Endothelial cell of umbilical vein (primary cell): ENCODE measurements at regions not wholly inside any gene's neighbourhood (a gene's known extent, or its start where the extent isn't known, plus 50 kb on each side); places are given as distances from the start of the nearest gene placed in this dataset.

Experiments used
- CTCF ChIP-seq, 2 donors: IDR thresholded peaks; 1 replicate in 1 of 2; 2 replicates in 1 of 2; pipeline ENCODE4 v1.5.1; 2011; ENCODE audit warnings: low read length in 2 of 2, mild to moderate bottlenecking in 2 of 2, moderate library complexity in 2 of 2, control low read depth in 1 of 2, inconsistent platforms in 1 of 2, low read depth in 1 of 2; ENCODE audit not compliant: insufficient read depth in 1 of 2; ENCODE audit errors: extremely low read depth in 1 of 2
- EZH2 ChIP-seq: IDR thresholded peaks from 2 replicates; pipeline ENCODE4 v1.6.1; 2012; ENCODE audit warnings: borderline replicate concordance, low read depth, mild to moderate bottlenecking, moderate library complexity, low read length, inconsistent platforms; ENCODE audit not compliant: severe bottlenecking
- MYC ChIP-seq: IDR thresholded peaks from one replicate; pipeline ENCODE4 v1.6.1; 2011; ENCODE audit warnings: mild to moderate bottlenecking, low read depth, low read length
- POLR2A ChIP-seq: IDR thresholded peaks from 2 replicates; pipeline ENCODE4 v1.6.1; 2012; ENCODE audit warnings: low read depth, mild to moderate bottlenecking, control low read depth, low read length
- POLR2AphosphoS5 ChIP-seq: IDR thresholded peaks from 2 replicates; pipeline ENCODE4 v1.6.1; 2012; ENCODE audit warnings: low read depth, mild to moderate bottlenecking, control low read depth, low read length, moderate library complexity; ENCODE audit not compliant: insufficient read depth
- TF ChIP-seq, protein P1 (sequence below): IDR thresholded peaks from 2 replicates; pipeline ENCODE4 v1.6.1; 2011; ENCODE audit not compliant: insufficient read depth, insufficient read length

GRCh38 chr12:91836696-91837095 lies 308.9 kb downstream of the BTG1 start:
- no peak for TF ChIP-seq POLR2A
- no peak for TF ChIP-seq MYC
- TF ChIP-seq CTCF (IDR thresholded peaks at IDR 0.05; ENCODE audit: extremely low read depth in 1 of 2, insufficient read depth in 1 of 2, low read depth in 1 of 2, low read length in 2 of 2), result no peak
- no peak for TF ChIP-seq EZH2
- TF ChIP-seq POLR2AphosphoS5, result no peak
- TF ChIP-seq, protein P1, sequence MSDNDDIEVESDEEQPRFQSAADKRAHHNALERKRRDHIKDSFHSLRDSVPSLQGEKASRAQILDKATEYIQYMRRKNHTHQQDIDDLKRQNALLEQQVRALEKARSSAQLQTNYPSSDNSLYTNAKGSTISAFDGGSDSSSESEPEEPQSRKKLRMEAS, result no peak
